B cell (primary cell): ENCODE measurements at regions not wholly inside any gene's neighbourhood (a gene's known extent, or its start where the extent isn't known, plus 50 kb on each side); places are given as distances from the start of the nearest gene placed in this dataset.

ENCODE experiments used
- ATAC-seq: fragments of 200-7000 bp; cut with Tn5 transposase; one replicate; pipeline ENCODE4 v1.10.0; 2021; ENCODE audit warnings: low read depth, mild to moderate bottlenecking, moderate number of reproducible peaks, moderate library complexity
- CTCF ChIA-PET: fragments of 350-600 bp; sonication (Branson Sonifier 250); formaldehyde crosslinking; loops from one replicate; lab custom pipeline; 2021; ENCODE audit warnings: antibody characterized with exemption, inconsistent platforms; lab: Charles Lee
- POLR2A ChIA-PET: fragments of 350-600 bp; sonication (Branson Sonifier 250); formaldehyde crosslinking; loops from one replicate; lab custom pipeline; 2021; ENCODE audit warnings: antibody characterized with exemption; lab: Charles Lee
- DNase-seq: peaks from one replicate; pipeline ENCODE4 v3.0.0; 2013
- H2AFZ ChIP-seq: 2 replicates; pipeline ENCODE4 v1.6.1; 2012; ENCODE audit warnings: mild to moderate bottlenecking, low read depth, low read length; ENCODE audit not compliant: insufficient read depth, poor library complexity, severe bottlenecking
- H3K27ac ChIP-seq, 2 donors: 1 replicate in 1 of 2; 2 replicates in 1 of 2; pipeline ENCODE4 v1.5.1; 2012 to 2013; ENCODE audit warnings: low read length in 2 of 2, mild to moderate bottlenecking in 2 of 2, moderate library complexity in 1 of 2
- H3K27me3 ChIP-seq, 4 experiments: fragments of 200-600 bp in 1 of 4; sonication (generic) in 1 of 4; replicated peaks in 1 of 4; 1 replicate in 2 of 4; 2 replicates in 2 of 4; pipeline versions ENCODE4 v1.6.1 to v1.7.0; 2013 to 2016; ENCODE audit warnings: low read length in 3 of 4, mild to moderate bottlenecking in 2 of 4, mixed read lengths in 1 of 4, moderate library complexity in 1 of 4; ENCODE audit not compliant: insufficient read depth in 4 of 4, control insufficient read depth in 3 of 4; ENCODE audit errors: control extremely low read depth in 1 of 4
- H3K36me3 ChIP-seq, 2 experiments: replicated peaks in 1 of 2; 1 replicate in 1 of 2; 2 replicates in 1 of 2; pipeline versions ENCODE4 v1.6.1 to v1.7.1; 2013; ENCODE audit warnings: low read length in 1 of 2; ENCODE audit not compliant: insufficient read depth in 2 of 2, control insufficient read depth in 1 of 2; ENCODE audit errors: control extremely low read depth in 1 of 2, extremely low read depth in 1 of 2
- H3K4me1 ChIP-seq, 2 donors: fragments of 200-600 bp in 1 of 2; sonication (generic) in 1 of 2; 1 replicate in 1 of 2; 2 replicates in 1 of 2; pipeline versions ENCODE4 v1.5.1 to v1.6.1; 2013 to 2017; ENCODE audit warnings: low read length in 2 of 2; ENCODE audit not compliant: control insufficient read depth in 2 of 2, insufficient read depth in 2 of 2
- H3K4me2 ChIP-seq: replicated peaks from 2 replicates; pipeline ENCODE3; 2012; ENCODE audit warnings: mild to moderate bottlenecking, low read depth, low read length; ENCODE audit not compliant: poor library complexity, severe bottlenecking
- H3K4me3 ChIP-seq, 5 experiments: fragments of 200-600 bp in 1 of 5; sonication (generic) in 1 of 5; 1 replicate in 3 of 5; 2 replicates in 2 of 5; pipeline versions ENCODE4 v1.5.1 to v1.7.0; 2011 to 2016; ENCODE audit warnings: low read length in 4 of 5, mild to moderate bottlenecking in 4 of 5, low read depth in 2 of 5, control low read depth in 1 of 5, moderate library complexity in 1 of 5; ENCODE audit not compliant: insufficient read depth in 1 of 5; ENCODE audit errors: control extremely low read depth in 1 of 5, extremely low read depth in 1 of 5
- H3K79me2 ChIP-seq: fragments of 200-600 bp; sonication (generic); one replicate; pipeline ENCODE4 v1.6.0; 2016; ENCODE audit warnings: low read length; ENCODE audit not compliant: control insufficient read depth, insufficient read depth
- H3K9ac ChIP-seq: fragments of 200-600 bp; sonication (generic); 2 replicates; pipeline ENCODE4 v1.6.1; 2017; ENCODE audit warnings: mild to moderate bottlenecking, low read length, moderate library complexity
- H3K9me3 ChIP-seq, 3 donors: one replicate each; pipeline versions ENCODE4 v1.6.1 to v1.7.1; 2013; ENCODE audit warnings: low read length in 2 of 3; ENCODE audit not compliant: control insufficient read depth in 2 of 3, insufficient read depth in 1 of 3; ENCODE audit errors: control extremely low read depth in 1 of 3
- H4K20me1 ChIP-seq: 2 replicates; pipeline ENCODE4 v1.6.0; 2012; ENCODE audit warnings: mild to moderate bottlenecking, low read length; ENCODE audit not compliant: insufficient read depth, control insufficient read depth, poor library complexity, severe bottlenecking
- H3K27ac Mint-ChIP-seq: one replicate; pipeline ENCODE4 v1.8.0; 2021; ENCODE audit warnings: mixed read lengths
- H3K27me3 Mint-ChIP-seq: one replicate; pipeline ENCODE4 v1.8.0; 2021; ENCODE audit warnings: mixed read lengths
- H3K4me1 Mint-ChIP-seq: one replicate; pipeline ENCODE4 v1.8.0; 2021; ENCODE audit warnings: mixed read lengths
- H3K4me3 Mint-ChIP-seq: one replicate; pipeline ENCODE4 v1.8.0; 2021; ENCODE audit warnings: mixed read lengths
- H3K9me3 Mint-ChIP-seq: one replicate; pipeline ENCODE4 v1.8.0; 2022; ENCODE audit warnings: mixed read lengths; ENCODE audit not compliant: insufficient read depth
- EZH2 ChIP-seq: IDR thresholded peaks from 2 replicates; pipeline ENCODE4 v1.6.1; 2012; ENCODE audit warnings: borderline replicate concordance, low read depth, mild to moderate bottlenecking, moderate library complexity, low read length; ENCODE audit not compliant: insufficient read depth, poor library complexity, severe bottlenecking
- WGBS: methylation state at CpG from one replicate; pipeline ENCODE4 v1.1.5; 2013; ENCODE audit warnings: missing lambda C conversion rate; ENCODE audit not compliant: insufficient coverage; 5-methylcytosine and 5-hydroxymethylcytosine counted together
- intact Hi-C: fragments of 100-400 bp; cut with micrococcal nuclease; formaldehyde crosslinking; loops from one replicate; pipeline ENCODE4 v1.10.0; 2022
- TF ChIP-seq, protein P1 (sequence below): fragments of 200-600 bp; IDR thresholded peaks from one replicate; pipeline ENCODE4 v1.8.0; 2022; ENCODE audit warnings: antibody characterized with exemption, mild to moderate bottlenecking

DNA sequence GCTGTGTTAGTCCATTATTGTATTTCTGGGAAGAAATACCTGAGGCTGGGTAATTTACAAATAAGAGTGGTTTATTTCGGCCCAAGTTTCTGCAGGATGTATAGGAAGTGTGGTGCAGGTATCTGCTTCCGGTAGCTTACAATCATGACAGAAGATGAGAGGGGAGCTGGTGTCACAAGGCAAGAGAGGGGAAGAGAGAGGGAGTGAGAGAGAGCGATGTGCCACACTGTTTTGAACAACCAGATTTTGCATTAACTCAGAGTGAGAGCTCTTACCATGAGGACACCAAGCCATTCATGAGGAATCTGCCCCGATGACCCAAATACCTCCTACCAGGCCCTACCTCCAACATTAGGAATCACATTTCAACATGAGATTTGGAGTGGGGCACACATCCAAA lies 627.6 kb upstream of the FRG1 start:
- no peak overlapping the region for H3K4me2 ChIP-seq
- no peaks in the 10 kb centered on the region for H3K4me1 ChIP-seq
- no peak for DNase-seq
- H3K27ac Mint-ChIP-seq: no peak overlapping the region
- no peak overlapping the region for H3K27ac ChIP-seq
- no peaks in the 10 kb centered on the region for H4K20me1 ChIP-seq
- no peaks in the 10 kb centered on the region for H3K9me3 Mint-ChIP-seq
- ChIA-PET CTCF (no interaction called here), POLR2A (no interaction called here)
- ATAC-seq: no peak
- peaks cover 0 to 7% (median 0%) of the 10 kb centered on the region in 3 donors for H3K9me3 ChIP-seq
- TF ChIP-seq, protein P1, sequence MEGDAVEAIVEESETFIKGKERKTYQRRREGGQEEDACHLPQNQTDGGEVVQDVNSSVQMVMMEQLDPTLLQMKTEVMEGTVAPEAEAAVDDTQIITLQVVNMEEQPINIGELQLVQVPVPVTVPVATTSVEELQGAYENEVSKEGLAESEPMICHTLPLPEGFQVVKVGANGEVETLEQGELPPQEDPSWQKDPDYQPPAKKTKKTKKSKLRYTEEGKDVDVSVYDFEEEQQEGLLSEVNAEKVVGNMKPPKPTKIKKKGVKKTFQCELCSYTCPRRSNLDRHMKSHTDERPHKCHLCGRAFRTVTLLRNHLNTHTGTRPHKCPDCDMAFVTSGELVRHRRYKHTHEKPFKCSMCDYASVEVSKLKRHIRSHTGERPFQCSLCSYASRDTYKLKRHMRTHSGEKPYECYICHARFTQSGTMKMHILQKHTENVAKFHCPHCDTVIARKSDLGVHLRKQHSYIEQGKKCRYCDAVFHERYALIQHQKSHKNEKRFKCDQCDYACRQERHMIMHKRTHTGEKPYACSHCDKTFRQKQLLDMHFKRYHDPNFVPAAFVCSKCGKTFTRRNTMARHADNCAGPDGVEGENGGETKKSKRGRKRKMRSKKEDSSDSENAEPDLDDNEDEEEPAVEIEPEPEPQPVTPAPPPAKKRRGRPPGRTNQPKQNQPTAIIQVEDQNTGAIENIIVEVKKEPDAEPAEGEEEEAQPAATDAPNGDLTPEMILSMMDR: no peak
- TF ChIP-seq EZH2: no peak
- H3K79me2 ChIP-seq: no peaks in the 10 kb centered on the region
- no peak overlapping the region for H3K4me3 Mint-ChIP-seq
- no peaks in the 10 kb centered on the region for H3K4me1 Mint-ChIP-seq
- no peak overlapping the region for H3K9ac ChIP-seq
- H3K4me3 ChIP-seq: no peak overlapping the region
- H3K27me3 ChIP-seq: no peaks in the 10 kb centered on the region
- no peak overlapping the region for H2AFZ ChIP-seq
- WGBS: 76% methylated on average over 3 of the region's 4 CpGs
- no peaks in the 10 kb centered on the region for H3K27me3 Mint-ChIP-seq
- intact Hi-C loops: no loop called here
- H3K36me3 ChIP-seq: no peaks in the 10 kb centered on the region

GRCh38 chr4:189313861-189314513 lies 626.7 kb upstream of the FRG1 start:
- intact Hi-C loops: no loop called here
- Histone ChIP-seq H3K27ac (no peak overlapping the region), H3K9ac (no peak overlapping the region), H3K79me2 (no peaks in the 10 kb centered on the region), H4K20me1 (no peaks in the 10 kb centered on the region), H3K4me2 (no peak overlapping the region), H3K4me1 (no peaks in the 10 kb centered on the region), H2AFZ (no peak overlapping the region), H3K9me3 (peaks cover 0 to 7% (median 0%) of the 10 kb centered on the region in 3 donors), H3K27me3 (no peaks in the 10 kb centered on the region), H3K36me3 (no peaks in the 10 kb centered on the region), H3K4me3 (no peak overlapping the region)
- ATAC-seq (no peak), DNase-seq (no peak)
- H3K4me1 Mint-ChIP-seq: no peaks in the 10 kb centered on the region
- H3K27ac Mint-ChIP-seq: no peak overlapping the region
- WGBS: 95% methylated on average over 15 of the region's 24 CpGs
- H3K9me3 Mint-ChIP-seq: peaks cover 3% of the 10 kb centered on the region
- no peak overlapping the region for H3K4me3 Mint-ChIP-seq
- H3K27me3 Mint-ChIP-seq: no peaks in the 10 kb centered on the region
- no peak for TF ChIP-seq EZH2
- TF ChIP-seq, protein P1: no peak
- CTCF ChIA-PET: no interaction called here
- POLR2A ChIA-PET: no interaction called here
